H1 (cell line): ENCODE measurements at regions not wholly inside any gene's neighbourhood (a gene's known extent, or its start where the extent isn't known, plus 50 kb on each side); places are given as distances from the start of the nearest gene placed in this dataset.

Experiments
- CTCF ChIA-PET: fragments of 300-600 bp; sonication (Branson Sonifier 250); formaldehyde crosslinking; loops from one replicate; lab custom pipeline; 2021; ENCODE audit not compliant: partially characterized antibody; lab: Charles Lee
- POLR2A ChIA-PET: fragments of 300-600 bp; sonication (Branson Sonifier 250); formaldehyde crosslinking; loops from one replicate; lab custom pipeline; 2021; ENCODE audit warnings: inconsistent platforms; ENCODE audit not compliant: partially characterized antibody; lab: Charles Lee
- DNase-seq, 2 experiments: peaks; one replicate each; pipeline versions ENCODE4 v3.0.0 to v3.0.0-alpha.2; 2010 to 2022; ENCODE audit warnings: low spot score in 2 of 2, low read depth in 1 of 2, mixed read lengths in 1 of 2
- FAIRE-seq: peaks from 2 replicates; lab custom pipeline; 2011; peaks lifted over from hg19 to GRCh38; lab: Jason Lieb, UNC
- H2AFZ ChIP-seq: 2 replicates; pipeline ENCODE4 v1.8.1; 2012; ENCODE audit warnings: low read length, inconsistent platforms
- H2AK5ac ChIP-seq: 2 replicates; pipeline ENCODE4 v1.6.1; 2013; ENCODE audit warnings: low read depth, low read length
- H2BK120ac ChIP-seq: replicated peaks from 2 replicates; pipeline ENCODE3; 2013; ENCODE audit warnings: low read depth, low read length, inconsistent platforms
- H2BK12ac ChIP-seq: 2 replicates; pipeline ENCODE4 v1.6.1; 2013; ENCODE audit warnings: low read depth, low read length
- H2BK15ac ChIP-seq: 2 replicates; pipeline ENCODE4 v1.6.1; 2013; ENCODE audit warnings: low read length
- H2BK20ac ChIP-seq: 2 replicates; pipeline ENCODE4 v1.6.1; 2013; ENCODE audit warnings: low read length
- H2BK5ac ChIP-seq: 2 replicates; pipeline ENCODE4 v1.6.1; 2013; ENCODE audit warnings: low read depth, low read length
- H3K14ac ChIP-seq: 2 replicates; pipeline ENCODE4 v1.6.1; 2013; ENCODE audit warnings: inconsistent platforms; ENCODE audit not compliant: insufficient read length
- H3K18ac ChIP-seq: 2 replicates; pipeline ENCODE4 v1.6.1; 2013; ENCODE audit warnings: low read length; ENCODE audit errors: extremely low read depth
- H3K23ac ChIP-seq: 2 replicates; pipeline ENCODE4 v1.6.1; 2013; ENCODE audit warnings: inconsistent platforms; ENCODE audit not compliant: insufficient read length
- H3K23me2 ChIP-seq: 2 replicates; pipeline ENCODE4 v1.6.1; 2013; ENCODE audit warnings: low read depth, low read length
- H3K27ac ChIP-seq: 2 replicates; pipeline ENCODE4 v1.6.1; 2011; ENCODE audit warnings: low read depth, low read length, inconsistent platforms
- H3K27me3 ChIP-seq, 4 experiments: replicated peaks in 1 of 4; 1 replicate in 1 of 4; 2 replicates in 3 of 4; pipeline versions ENCODE4 v1.6.1 to v1.8.1; 2011 to 2013; ENCODE audit warnings: low read length in 3 of 4, mild to moderate bottlenecking in 3 of 4, inconsistent platforms in 2 of 4, mixed read lengths in 2 of 4, moderate library complexity in 1 of 4; ENCODE audit not compliant: control insufficient read depth in 3 of 4, insufficient read depth in 3 of 4; ENCODE audit errors: extremely low read depth in 1 of 4
- H3K36me3 ChIP-seq, 4 experiments: 2 replicates each; pipeline versions ENCODE4 v1.6.1 to v1.8.1; 2011 to 2013; ENCODE audit warnings: mild to moderate bottlenecking in 4 of 4, low read length in 3 of 4, moderate library complexity in 2 of 4, control low read depth in 1 of 4, inconsistent platforms in 1 of 4; ENCODE audit not compliant: insufficient read depth in 4 of 4, control insufficient read depth in 2 of 4
- H3K4ac ChIP-seq: replicated peaks from 2 replicates; pipeline ENCODE3; 2013; ENCODE audit warnings: low read length, low read depth, mixed read lengths, inconsistent platforms; ENCODE audit not compliant: insufficient read length
- H3K4me1 ChIP-seq, 4 experiments: replicated peaks in 1 of 4; 1 replicate in 1 of 4; 2 replicates in 3 of 4; pipeline versions ENCODE4 v1.6.1 to v1.8.1; 2011 to 2013; ENCODE audit warnings: low read length in 3 of 4, inconsistent platforms in 2 of 4, mixed read lengths in 1 of 4; ENCODE audit not compliant: insufficient read depth in 4 of 4, control insufficient read depth in 3 of 4
- H3K4me2 ChIP-seq, 2 experiments: 2 replicates each; pipeline versions ENCODE4 v1.6.1 to v1.8.1; 2011 to 2013; ENCODE audit warnings: low read depth in 2 of 2, low read length in 2 of 2, control low read depth in 1 of 2, inconsistent platforms in 1 of 2, mild to moderate bottlenecking in 1 of 2; ENCODE audit not compliant: insufficient read depth in 1 of 2
- H3K4me3 ChIP-seq, 4 experiments: fragments of 200-600, 300-600 bp in 1 of 4; sonication (generic), shearing (Covaris generic), sonication (Bioruptor Twin) in 1 of 4; 2 replicates each; pipeline versions ENCODE4 v1.5.1 to v1.8.1; 2011 to 2016; ENCODE audit warnings: low read length in 4 of 4, low read depth in 3 of 4, control low read depth in 2 of 4, inconsistent platforms in 2 of 4, mild to moderate bottlenecking in 2 of 4, mixed read lengths in 1 of 4, moderate library complexity in 1 of 4; ENCODE audit not compliant: insufficient read depth in 2 of 4; ENCODE audit errors: extremely low read depth in 1 of 4
- H3K56ac ChIP-seq: replicated peaks from 2 replicates; pipeline ENCODE3; 2013; ENCODE audit warnings: low read depth, mild to moderate bottlenecking, mixed read lengths, low read length, inconsistent platforms; ENCODE audit not compliant: insufficient read length
- H3K79me1 ChIP-seq: 2 replicates; pipeline ENCODE4 v1.6.1; 2013; ENCODE audit warnings: low read depth, low read length, control low read depth
- H3K79me2 ChIP-seq, 2 experiments: 2 replicates each; pipeline versions ENCODE4 v1.6.1 to v1.8.1; 2012 to 2013; ENCODE audit warnings: low read length in 2 of 2, mild to moderate bottlenecking in 2 of 2, inconsistent platforms in 1 of 2; ENCODE audit not compliant: insufficient read depth in 2 of 2, control insufficient read depth in 1 of 2
- H3K9ac ChIP-seq, 4 experiments: replicated peaks in 1 of 4; 1 replicate in 1 of 4; 2 replicates in 3 of 4; pipeline versions ENCODE4 v1.6.1 to v1.8.1; 2011 to 2013; ENCODE audit warnings: low read depth in 3 of 4, low read length in 3 of 4, control low read depth in 2 of 4, mild to moderate bottlenecking in 2 of 4, moderate library complexity in 2 of 4, inconsistent platforms in 1 of 4; ENCODE audit errors: extremely low read depth in 1 of 4
- H3K9me3 ChIP-seq, 2 experiments: 2 replicates each; pipeline versions ENCODE4 v1.6.1 to v1.8.1; 2012 to 2013; ENCODE audit warnings: mild to moderate bottlenecking in 2 of 2, moderate library complexity in 2 of 2, control low read depth in 1 of 2, inconsistent platforms in 1 of 2, low read depth in 1 of 2, low read length in 1 of 2, mixed read lengths in 1 of 2; ENCODE audit not compliant: insufficient read depth in 2 of 2
- H4K20me1 ChIP-seq, 2 experiments: replicated peaks in 1 of 2; 2 replicates each; pipeline versions ENCODE3 to v1.8.1; 2011 to 2013; ENCODE audit warnings: inconsistent platforms in 2 of 2, low read length in 2 of 2, mild to moderate bottlenecking in 1 of 2; ENCODE audit not compliant: insufficient read depth in 2 of 2, control insufficient read depth in 1 of 2
- H4K5ac ChIP-seq: 2 replicates; pipeline ENCODE4 v1.6.1; 2013; ENCODE audit warnings: low read length, low read depth, mixed read lengths, inconsistent platforms; ENCODE audit not compliant: insufficient read length
- H4K8ac ChIP-seq: 2 replicates; pipeline ENCODE4 v1.8.0; 2013; ENCODE audit warnings: mild to moderate bottlenecking, moderate library complexity, low read length, inconsistent platforms; ENCODE audit not compliant: insufficient read depth; ENCODE audit errors: extremely low read depth
- H4K91ac ChIP-seq: replicated peaks from 2 replicates; pipeline ENCODE3; 2013; ENCODE audit warnings: low read length, mixed read lengths, inconsistent platforms; ENCODE audit not compliant: insufficient read length
- ATF2 ChIP-seq: IDR thresholded peaks from 2 replicates; pipeline ENCODE4 v1.6.1; 2012; ENCODE audit warnings: low read length, inconsistent platforms
- BRCA1 ChIP-seq: IDR thresholded peaks from 2 replicates; pipeline ENCODE4 v1.6.1; 2012; ENCODE audit warnings: low read depth, low read length, improper control_type of control experiment
- EP300 ChIP-seq, 2 experiments: IDR thresholded peaks; 1 replicate in 1 of 2; 2 replicates in 1 of 2; pipeline ENCODE4 v1.6.1; 2011 to 2012; ENCODE audit warnings: low read depth in 2 of 2, low read length in 2 of 2, mild to moderate bottlenecking in 2 of 2, borderline replicate concordance in 1 of 2, inconsistent platforms in 1 of 2, moderate library complexity in 1 of 2
- JUN ChIP-seq: IDR thresholded peaks from 2 replicates; pipeline ENCODE4 v1.6.1; 2011; ENCODE audit warnings: low read depth, mild to moderate bottlenecking, improper control_type of control experiment, low read length
- MAFK ChIP-seq: IDR thresholded peaks from 2 replicates; pipeline ENCODE4 v1.6.1; 2012; ENCODE audit warnings: low read depth, mild to moderate bottlenecking, improper control_type of control experiment, low read length
- RXRA ChIP-seq: IDR thresholded peaks from 2 replicates; pipeline ENCODE4 v1.6.1; 2011; ENCODE audit warnings: low read depth, mild to moderate bottlenecking, low read length, moderate library complexity; ENCODE audit not compliant: insufficient read depth
- SIN3A ChIP-seq, 2 experiments: IDR thresholded peaks in 1 of 2; conservative IDR thresholded peaks in 1 of 2; 2 replicates each; pipeline ENCODE4 v1.6.1; 2011 to 2012; ENCODE audit warnings: low read length in 2 of 2, improper control_type of control experiment in 1 of 2, low read depth in 1 of 2, mild to moderate bottlenecking in 1 of 2
- SP1 ChIP-seq: IDR thresholded peaks from 2 replicates; pipeline ENCODE4 v1.6.1; 2011; ENCODE audit warnings: low read depth, low read length
- TF ChIP-seq, protein P1 (sequence below): IDR thresholded peaks from 2 replicates; pipeline ENCODE4 v1.6.1; 2012; ENCODE audit warnings: inconsistent platforms

- no peak overlapping the region for H3K27ac ChIP-seq
- no peak overlapping the region for H3K18ac ChIP-seq
- no peaks in the 10 kb centered on the region for H3K36me3 ChIP-seq
- FAIRE-seq (no peak), DNase-seq (no peak)
- no peaks in the 10 kb centered on the region for H3K79me2 ChIP-seq
- H3K9ac ChIP-seq: no peak overlapping the region
- TF ChIP-seq SP1 (no peak), BRCA1 (no peak), RXRA (no peak), EP300 (IDR thresholded peaks at IDR 0.05; ENCODE audit: borderline replicate concordance in 1 of 2, low read depth in 2 of 2, low read length in 2 of 2) (no peak), JUN (no peak), ATF2 (no peak), SIN3A (conservative IDR thresholded peaks at IDR 0.05 in 1 of 2, IDR thresholded peaks at IDR 0.05 in 1 of 2; ENCODE audit: low read depth in 1 of 2, low read length in 2 of 2) (no peak), MAFK (no peak)
- TF ChIP-seq, protein P1, sequence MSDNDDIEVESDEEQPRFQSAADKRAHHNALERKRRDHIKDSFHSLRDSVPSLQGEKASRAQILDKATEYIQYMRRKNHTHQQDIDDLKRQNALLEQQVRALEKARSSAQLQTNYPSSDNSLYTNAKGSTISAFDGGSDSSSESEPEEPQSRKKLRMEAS: no peak
- H2BK20ac ChIP-seq: no peak overlapping the region
- H3K4ac ChIP-seq: no peak overlapping the region
- ChIA-PET POLR2A (no interaction called here), CTCF (interaction anchor here (0.6 to 1.5 kb wide), 2 partner anchors 12 to 61 kb away, joined by 3 to 5 read pairs; no protein-coding TSS in a partner anchor)
- no peak overlapping the region for H2BK5ac ChIP-seq
- no peak overlapping the region for H2AFZ ChIP-seq
- H4K91ac ChIP-seq: no peak overlapping the region
- no peak overlapping the region for H3K14ac ChIP-seq
- no peak overlapping the region for H3K56ac ChIP-seq
- H3K4me1 ChIP-seq: peaks cover 0 to 7% (median 5%) of the 10 kb centered on the region in 4 experiments; a peak in 4 of 7 replicates
- H3K9me3 ChIP-seq: no peaks in the 10 kb centered on the region
- H3K4me3 ChIP-seq: no peak overlapping the region
- no peaks in the 10 kb centered on the region for H3K79me1 ChIP-seq
- H4K8ac ChIP-seq: no peak overlapping the region
- H3K23ac ChIP-seq: no peak overlapping the region
- no peak overlapping the region for H2AK5ac ChIP-seq
- H4K20me1 ChIP-seq: no peaks in the 10 kb centered on the region
- H3K23me2 ChIP-seq: no peaks in the 10 kb centered on the region
- no peak overlapping the region for H2BK15ac ChIP-seq
- H3K4me2 ChIP-seq: no peak overlapping the region
- no peak overlapping the region for H4K5ac ChIP-seq
- H3K27me3 ChIP-seq: no peaks in the 10 kb centered on the region
- H2BK12ac ChIP-seq: no peak overlapping the region
- H2BK120ac ChIP-seq: no peak overlapping the region
These were observed 1344.3 kb upstream of the LRRTM1 start for GRCh38 chr2:81648806-81649205.
